ENCODE measurements at regions not wholly inside any gene's neighbourhood (a gene's known extent, or its start where the extent isn't known, plus 50 kb on each side); places are given as distances from the start of the nearest gene placed in this dataset.

- H3K9me3 ChIP-seq = no peaks in the 10 kb centered on the region
- no peak overlapping the region for H3K27ac ChIP-seq
- DNase-seq (no peak), ATAC-seq (no peak)
- no peaks in the 10 kb centered on the region for H3K4me1 ChIP-seq
- intact Hi-C loops (cut with DNase I) = no loop called here
- H3K36me3 ChIP-seq = no peaks in the 10 kb centered on the region
- H3K27me3 ChIP-seq (ENCODE audit: low read depth) = no peaks in the 10 kb centered on the region
- TF ChIP-seq CTCF (IDR thresholded peaks at IDR 0.05) = no peak
- H3K4me3 ChIP-seq = no peak overlapping the region
These were observed 219.4 kb upstream of the RAG2 start for GRCh38 chr11:36817336-36817965.

GRCh38 chr11:36809303-36809702 lies 211.3 kb upstream of the RAG2 start:
- Histone ChIP-seq H3K36me3 (no peaks in the 10 kb centered on the region), H3K27me3 (ENCODE audit: low read depth) (no peaks in the 10 kb centered on the region), H3K4me3 (no peak overlapping the region), H3K4me1 (no peaks in the 10 kb centered on the region), H3K9me3 (no peaks in the 10 kb centered on the region), H3K27ac (no peak overlapping the region)
- no peak for TF ChIP-seq CTCF (IDR thresholded peaks at IDR 0.05)
- intact Hi-C loops (cut with DNase I) = no loop called here
- ATAC-seq (no peak), DNase-seq (no peak)

GRCh38 chr11:36807871-36808270 lies 209.8 kb upstream of the RAG2 start:
- H3K4me1 ChIP-seq = no peaks in the 10 kb centered on the region
- DNase-seq (no peak), ATAC-seq (no peak)
- no peaks in the 10 kb centered on the region for H3K9me3 ChIP-seq
- H3K4me3 ChIP-seq = no peak overlapping the region
- no peaks in the 10 kb centered on the region for H3K36me3 ChIP-seq
- H3K27ac ChIP-seq = no peak overlapping the region
- intact Hi-C loops (cut with DNase I) = no loop called here
- no peak for TF ChIP-seq CTCF (IDR thresholded peaks at IDR 0.05)
- no peaks in the 10 kb centered on the region for H3K27me3 ChIP-seq (ENCODE audit: low read depth)

GRCh38 chr11:36803084-36803483 lies 205.0 kb upstream of the RAG2 start:
- H3K4me1 ChIP-seq = no peaks in the 10 kb centered on the region
- ATAC-seq = no peak

GRCh38 chr11:36792996-36793914 lies 195.2 kb upstream of the RAG2 start:
- ATAC-seq = no peak
- no peak for TF ChIP-seq CTCF (IDR thresholded peaks at IDR 0.05)

More at GRCh38 chr11:36803084-36803483, 205.0 kb upstream of the RAG2 start:
- TF ChIP-seq CTCF (IDR thresholded peaks at IDR 0.05) = no peak
- H3K27ac ChIP-seq = no peak overlapping the region
- intact Hi-C loops (cut with DNase I) = no loop called here
- no peak for DNase-seq
- no peaks in the 10 kb centered on the region for H3K27me3 ChIP-seq (ENCODE audit: low read depth)
- H3K4me3 ChIP-seq = no peak overlapping the region
- no peaks in the 10 kb centered on the region for H3K36me3 ChIP-seq
- no peaks in the 10 kb centered on the region for H3K9me3 ChIP-seq

More at GRCh38 chr11:36792996-36793914, 195.2 kb upstream of the RAG2 start:
- no peak for DNase-seq
- Histone ChIP-seq H3K9me3 (no peaks in the 10 kb centered on the region), H3K27ac (no peak overlapping the region), H3K4me3 (no peak overlapping the region), H3K36me3 (no peaks in the 10 kb centered on the region), H3K27me3 (ENCODE audit: low read depth) (no peaks in the 10 kb centered on the region), H3K4me1 (no peaks in the 10 kb centered on the region)
- intact Hi-C loops (cut with DNase I) = no loop called here
